ENCODE measurements at regions not wholly inside any gene's neighbourhood (a gene's known extent, or its start where the extent isn't known, plus 50 kb on each side); places are given as distances from the start of the nearest gene placed in this dataset.
"Not testable (repeated sequence)": the region's sequence is repeated elsewhere in the genome, so short reads cannot be mapped to it uniquely, and the experiment has no call there.

DNA sequence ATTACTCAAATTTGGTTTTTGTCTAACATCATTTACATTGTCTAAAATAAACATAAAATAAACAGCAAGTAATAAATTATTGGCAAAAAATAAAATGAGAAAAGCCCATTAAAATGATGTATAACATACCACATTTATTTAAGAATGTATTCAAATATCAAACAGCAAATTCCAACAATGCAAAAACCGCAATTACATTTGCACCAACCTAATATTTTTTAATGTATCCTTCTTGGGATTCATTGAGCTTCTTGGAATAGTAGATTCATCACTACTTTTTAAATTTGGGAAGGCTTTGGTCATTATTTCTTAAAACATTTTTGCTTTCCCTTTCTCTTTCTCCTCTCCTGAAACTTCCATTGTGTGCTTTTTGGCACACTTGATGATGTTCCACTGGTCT lies 400.2 kb downstream of the MAGEE1 start:
- H3K27ac Mint-ChIP-seq (ENCODE audit: unreplicated experiment), result no peak overlapping the region
- no peak for DNase-seq (ENCODE audit: extremely low spot score, unreplicated experiment)
- TF ChIP-seq, protein P1, sequence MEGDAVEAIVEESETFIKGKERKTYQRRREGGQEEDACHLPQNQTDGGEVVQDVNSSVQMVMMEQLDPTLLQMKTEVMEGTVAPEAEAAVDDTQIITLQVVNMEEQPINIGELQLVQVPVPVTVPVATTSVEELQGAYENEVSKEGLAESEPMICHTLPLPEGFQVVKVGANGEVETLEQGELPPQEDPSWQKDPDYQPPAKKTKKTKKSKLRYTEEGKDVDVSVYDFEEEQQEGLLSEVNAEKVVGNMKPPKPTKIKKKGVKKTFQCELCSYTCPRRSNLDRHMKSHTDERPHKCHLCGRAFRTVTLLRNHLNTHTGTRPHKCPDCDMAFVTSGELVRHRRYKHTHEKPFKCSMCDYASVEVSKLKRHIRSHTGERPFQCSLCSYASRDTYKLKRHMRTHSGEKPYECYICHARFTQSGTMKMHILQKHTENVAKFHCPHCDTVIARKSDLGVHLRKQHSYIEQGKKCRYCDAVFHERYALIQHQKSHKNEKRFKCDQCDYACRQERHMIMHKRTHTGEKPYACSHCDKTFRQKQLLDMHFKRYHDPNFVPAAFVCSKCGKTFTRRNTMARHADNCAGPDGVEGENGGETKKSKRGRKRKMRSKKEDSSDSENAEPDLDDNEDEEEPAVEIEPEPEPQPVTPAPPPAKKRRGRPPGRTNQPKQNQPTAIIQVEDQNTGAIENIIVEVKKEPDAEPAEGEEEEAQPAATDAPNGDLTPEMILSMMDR (IDR thresholded peaks at IDR 0.05), result no peak
- H3K4me3 Mint-ChIP-seq (ENCODE audit: unreplicated experiment), result no peak overlapping the region
- H3K36me3 Mint-ChIP-seq (ENCODE audit: unreplicated experiment), result no peaks in the 10 kb centered on the region
- H3K9me3 Mint-ChIP-seq (ENCODE audit: unreplicated experiment), result peaks cover 25% of the 10 kb centered on the region
- H3K27me3 Mint-ChIP-seq (ENCODE audit: unreplicated experiment), result no peaks in the 10 kb centered on the region
- no peaks in the 10 kb centered on the region for H3K4me1 Mint-ChIP-seq (ENCODE audit: unreplicated experiment)

DNA sequence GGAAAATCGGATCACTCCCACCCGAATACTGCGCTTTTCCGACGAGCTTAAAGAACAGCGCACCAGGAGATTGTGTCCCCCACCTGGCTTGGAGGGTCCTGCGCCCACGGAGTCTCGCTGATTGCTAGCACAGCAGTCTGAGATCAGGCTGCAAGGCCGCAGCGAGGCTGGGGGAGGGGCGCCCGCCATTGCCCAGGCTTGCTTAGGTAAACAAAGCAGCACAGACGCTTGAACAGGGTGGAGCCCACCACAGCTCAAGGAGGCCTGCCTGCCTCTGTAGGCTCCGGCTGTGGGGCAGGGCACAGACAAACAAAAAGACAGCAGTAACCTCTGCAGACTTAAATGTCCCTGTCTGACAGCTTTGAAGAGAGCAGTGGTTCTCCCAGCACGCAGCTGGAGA lies 413.4 kb downstream of the MAGEE1 start:
- not testable (repeated sequence) for H3K27ac Mint-ChIP-seq (ENCODE audit: unreplicated experiment)

DNA sequence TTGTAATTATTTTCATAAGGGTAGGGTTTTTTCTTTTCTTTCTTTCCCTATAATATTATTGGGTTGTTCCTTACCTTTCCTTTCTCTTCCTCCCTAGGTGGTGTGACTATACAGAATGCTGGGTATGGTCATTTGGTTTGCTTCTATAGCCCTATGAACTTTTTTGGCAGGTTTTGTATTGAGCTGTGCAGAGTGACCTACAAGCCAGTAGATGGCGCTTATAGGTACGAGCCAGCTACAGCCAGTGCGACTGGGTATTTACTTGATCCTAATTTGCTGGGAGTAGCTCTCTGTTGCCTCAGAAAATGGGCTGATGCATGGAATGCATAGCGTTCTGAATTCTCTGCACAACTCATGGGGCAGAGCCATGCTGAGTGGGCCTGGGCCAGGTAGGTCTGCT lies 423.3 kb downstream of the MAGEE1 start:
- peaks cover 30% of the 10 kb centered on the region for H3K9me3 Mint-ChIP-seq (ENCODE audit: unreplicated experiment)
- H3K27me3 Mint-ChIP-seq (ENCODE audit: unreplicated experiment), result no peaks in the 10 kb centered on the region
- TF ChIP-seq, protein P1 (IDR thresholded peaks at IDR 0.05), result no peak
- no peak overlapping the region for H3K4me3 Mint-ChIP-seq (ENCODE audit: unreplicated experiment)
- H3K4me1 Mint-ChIP-seq (ENCODE audit: unreplicated experiment), result no peaks in the 10 kb centered on the region
- no peaks in the 10 kb centered on the region for H3K36me3 Mint-ChIP-seq (ENCODE audit: unreplicated experiment)
- DNase-seq (ENCODE audit: extremely low spot score, unreplicated experiment), result no peak
- H3K27ac Mint-ChIP-seq (ENCODE audit: unreplicated experiment), result no peak overlapping the region

More for the DNA sequence above, 413.4 kb downstream of the MAGEE1 start:
- not testable (repeated sequence) for H3K4me3 Mint-ChIP-seq (ENCODE audit: unreplicated experiment); H3K4me1 Mint-ChIP-seq (ENCODE audit: unreplicated experiment); H3K27me3 Mint-ChIP-seq (ENCODE audit: unreplicated experiment); H3K36me3 Mint-ChIP-seq (ENCODE audit: unreplicated experiment); DNase-seq (ENCODE audit: extremely low spot score, unreplicated experiment)
- peaks cover 44% of the 10 kb centered on the region for H3K9me3 Mint-ChIP-seq (ENCODE audit: unreplicated experiment)

DNA sequence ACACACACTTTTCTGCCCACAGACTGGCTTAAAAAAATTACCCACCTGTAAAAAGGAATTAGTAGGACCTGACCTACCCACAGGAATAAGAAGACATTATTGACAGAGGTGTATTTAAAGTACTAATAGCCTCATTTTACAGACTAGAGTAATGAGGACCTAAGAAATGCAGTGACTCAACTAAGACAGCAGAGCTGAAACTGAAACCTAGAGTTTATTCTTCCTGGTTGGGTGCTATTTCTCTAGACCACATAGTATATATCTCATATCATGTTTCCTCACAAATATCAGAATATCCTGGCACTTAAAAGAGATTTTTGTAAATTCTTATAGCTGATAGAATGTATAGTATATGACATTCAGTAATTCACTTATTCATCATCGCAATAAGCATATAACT lies 435.0 kb downstream of the MAGEE1 start:
- TF ChIP-seq, protein P1 (IDR thresholded peaks at IDR 0.05), result no peak
- DNase-seq (ENCODE audit: extremely low spot score, unreplicated experiment), result no peak
- Mint-ChIP-seq H3K27ac (ENCODE audit: unreplicated experiment) (no peak overlapping the region), H3K27me3 (ENCODE audit: unreplicated experiment) (no peaks in the 10 kb centered on the region), H3K36me3 (ENCODE audit: unreplicated experiment) (no peaks in the 10 kb centered on the region), H3K9me3 (ENCODE audit: unreplicated experiment) (peaks cover 21% of the 10 kb centered on the region), H3K4me1 (ENCODE audit: unreplicated experiment) (no peaks in the 10 kb centered on the region), H3K4me3 (ENCODE audit: unreplicated experiment) (no peak overlapping the region)

DNA sequence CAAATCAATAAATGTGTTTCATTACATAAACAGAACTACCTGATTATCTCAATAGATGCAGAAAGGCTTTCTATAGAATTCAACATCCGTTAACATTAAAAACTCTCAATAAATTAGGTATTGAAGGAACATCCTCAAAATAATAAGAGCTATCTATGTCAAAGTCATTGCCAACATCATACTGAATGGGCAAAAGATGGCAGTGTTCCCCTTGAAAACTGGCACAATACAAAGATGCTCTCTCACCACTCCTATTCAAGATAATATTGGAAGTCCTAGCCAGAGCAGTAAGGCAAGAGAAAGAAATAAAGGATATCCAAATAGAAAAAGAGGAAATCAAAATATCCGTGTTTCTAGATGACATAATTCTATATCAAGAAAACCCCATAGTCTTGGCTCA lies 466.4 kb downstream of the MAGEE1 start:
- no peak for DNase-seq (ENCODE audit: extremely low spot score, unreplicated experiment)
- H3K36me3 Mint-ChIP-seq (ENCODE audit: unreplicated experiment), result no peaks in the 10 kb centered on the region
- peaks cover 59% of the 10 kb centered on the region for H3K9me3 Mint-ChIP-seq (ENCODE audit: unreplicated experiment)
- TF ChIP-seq, protein P1 (IDR thresholded peaks at IDR 0.05), result no peak
- H3K27ac Mint-ChIP-seq (ENCODE audit: unreplicated experiment), result no peak overlapping the region
- no peak overlapping the region for H3K4me3 Mint-ChIP-seq (ENCODE audit: unreplicated experiment)
- H3K4me1 Mint-ChIP-seq (ENCODE audit: unreplicated experiment), result no peaks in the 10 kb centered on the region
- H3K27me3 Mint-ChIP-seq (ENCODE audit: unreplicated experiment), result no peaks in the 10 kb centered on the region

DNA sequence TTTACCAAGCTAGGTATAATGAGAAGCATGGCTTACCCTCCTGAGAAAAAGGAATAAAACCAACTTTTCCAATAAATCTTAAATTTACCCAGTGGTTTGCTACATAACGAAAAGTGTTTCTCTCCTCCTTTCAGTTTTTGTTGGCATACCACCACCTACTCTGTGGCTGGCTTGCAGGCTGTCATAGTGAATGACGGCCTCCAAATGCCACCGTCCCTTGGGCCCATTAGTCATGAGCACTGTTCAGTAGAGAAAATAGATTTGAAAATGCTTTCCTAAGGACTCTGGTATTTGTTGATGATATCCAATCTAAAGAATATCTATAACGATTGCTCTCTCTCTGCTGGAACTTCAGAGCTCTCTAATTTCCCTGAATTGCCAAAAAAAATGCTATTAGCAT lies 488.3 kb downstream of the MAGEE1 start:
- Mint-ChIP-seq H3K4me1 (ENCODE audit: unreplicated experiment) (no peaks in the 10 kb centered on the region), H3K27ac (ENCODE audit: unreplicated experiment) (no peak overlapping the region), H3K9me3 (ENCODE audit: unreplicated experiment) (peaks cover 40% of the 10 kb centered on the region), H3K27me3 (ENCODE audit: unreplicated experiment) (no peaks in the 10 kb centered on the region), H3K4me3 (ENCODE audit: unreplicated experiment) (no peak overlapping the region), H3K36me3 (ENCODE audit: unreplicated experiment) (no peaks in the 10 kb centered on the region)
- no peak for DNase-seq (ENCODE audit: extremely low spot score, unreplicated experiment)
- TF ChIP-seq, protein P1 (IDR thresholded peaks at IDR 0.05), result no peak

Data from osteocyte (in vitro differentiated cells).